ENCODE measurements at regions not wholly inside any gene's neighbourhood (a gene's known extent, or its start where the extent isn't known, plus 50 kb on each side); places are given as distances from the start of the nearest gene placed in this dataset.
A peak's percentile ranks its signal among the peaks of the same experiment; 100 is the strongest.

GRCh38 chr18:27750923-27751322, 426.0 kb downstream of the CDH2 start:
- no peak for DNase-seq

GRCh38 chr18:27750014-27750413, 426.9 kb downstream of the CDH2 start:
- DNase-seq, result peak; percentile 13

- no peak for DNase-seq
Observed at GRCh38 chr18:27749194-27749593, 427.7 kb downstream of the CDH2 start.

GRCh38 chr18:27746241-27746640, 430.7 kb downstream of the CDH2 start:
- DNase-seq, result no peak

- no peak for DNase-seq
Observed at GRCh38 chr18:27735117-27735516, 441.8 kb downstream of the CDH2 start.

- no peak for DNase-seq
Observed at GRCh38 chr18:27731211-27731610, 445.7 kb downstream of the CDH2 start.

GRCh38 chr18:27728659-27729058, 448.3 kb downstream of the CDH2 start:
- DNase-seq, result no peak

- DNase-seq, result no peak
Observed at GRCh38 chr18:27724362-27724761, 452.6 kb downstream of the CDH2 start.

GRCh38 chr18:27723168-27723567, 453.8 kb downstream of the CDH2 start:
- no peak for DNase-seq

GRCh38 chr18:27719680-27720079, 457.2 kb downstream of the CDH2 start:
- no peak for DNase-seq

GRCh38 chr18:27717816-27718215, 459.1 kb downstream of the CDH2 start:
- no peak for DNase-seq

- DNase-seq, result no peak
Observed at GRCh38 chr18:27717250-27717649, 459.7 kb downstream of the CDH2 start.

GRCh38 chr18:27715751-27716150, 461.2 kb downstream of the CDH2 start:
- no peak for DNase-seq

- no peak for DNase-seq
Observed at GRCh38 chr18:27713738-27714095, 463.2 kb downstream of the CDH2 start.

GRCh38 chr18:27713037-27713737, 463.7 kb downstream of the CDH2 start:
- peak; percentile 1 for DNase-seq

- DNase-seq, result no peak
Observed at GRCh38 chr18:27712066-27712465, 464.9 kb downstream of the CDH2 start.

- DNase-seq, result no peak
Observed at GRCh38 chr18:27711382-27711781, 465.5 kb downstream of the CDH2 start.

- DNase-seq, result no peak
Observed at GRCh38 chr18:27709344-27709743, 467.6 kb downstream of the CDH2 start.

GRCh38 chr18:27707201-27707600, 469.7 kb downstream of the CDH2 start:
- no peak for DNase-seq

GRCh38 chr18:27704736-27705361, 472.1 kb downstream of the CDH2 start:
- peak; percentile 4 for DNase-seq

- no peak for DNase-seq
Observed at GRCh38 chr18:27699137-27699536, 477.8 kb downstream of the CDH2 start.

GRCh38 chr18:27696148-27696547, 480.8 kb downstream of the CDH2 start:
- no peak for DNase-seq

- no peak for DNase-seq
Observed at GRCh38 chr18:27695503-27695902, 481.4 kb downstream of the CDH2 start.

GRCh38 chr18:27695052-27695451, 481.9 kb downstream of the CDH2 start:
- DNase-seq, result no peak

GRCh38 chr18:27688581-27688980, 488.3 kb downstream of the CDH2 start:
- DNase-seq, result no peak
